HG03095 (cell line): ENCODE measurements at regions not wholly inside any gene's neighbourhood (a gene's known extent, or its start where the extent isn't known, plus 50 kb on each side); places are given as distances from the start of the nearest gene placed in this dataset.

ENCODE experiments used
- ATAC-seq: cut with Tn5 transposase; IDR thresholded peaks from one replicate; pipeline ENCODE4 v1.9.1; 2021; ENCODE audit warnings: moderate library complexity; ENCODE audit not compliant: unreplicated experiment

DNA sequence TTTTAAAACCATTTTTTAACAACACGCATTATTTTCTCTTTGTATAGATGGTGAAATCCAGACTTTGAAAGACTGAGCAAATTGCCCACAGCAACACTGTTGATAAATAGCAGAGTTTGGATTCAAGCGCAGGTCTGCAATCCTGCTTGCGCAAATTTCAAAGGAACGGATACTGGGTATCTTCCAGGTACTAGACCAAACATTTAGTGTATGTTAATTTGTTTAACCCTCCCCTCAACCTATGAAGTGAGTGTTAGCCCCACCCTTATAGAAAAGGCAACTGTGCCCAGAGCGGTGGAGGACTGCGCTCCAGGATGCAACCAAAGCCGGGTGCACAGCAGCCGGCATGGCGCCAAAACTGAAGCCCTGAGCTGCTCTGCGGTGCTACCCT is 103.8 kb downstream of the CPN2 start:
- ATAC-seq: no peak

GRCh38 chr3:194249323-194250097 is 101.6 kb downstream of the CPN2 start:
- ATAC-seq: no peak

- no peak for ATAC-seq
Observed at GRCh38 chr3:194250098-194251002, 100.8 kb downstream of the CPN2 start.

GRCh38 chr3:194251007-194251406 is 100.1 kb downstream of the CPN2 start:
- ATAC-seq: no peak

DNA sequence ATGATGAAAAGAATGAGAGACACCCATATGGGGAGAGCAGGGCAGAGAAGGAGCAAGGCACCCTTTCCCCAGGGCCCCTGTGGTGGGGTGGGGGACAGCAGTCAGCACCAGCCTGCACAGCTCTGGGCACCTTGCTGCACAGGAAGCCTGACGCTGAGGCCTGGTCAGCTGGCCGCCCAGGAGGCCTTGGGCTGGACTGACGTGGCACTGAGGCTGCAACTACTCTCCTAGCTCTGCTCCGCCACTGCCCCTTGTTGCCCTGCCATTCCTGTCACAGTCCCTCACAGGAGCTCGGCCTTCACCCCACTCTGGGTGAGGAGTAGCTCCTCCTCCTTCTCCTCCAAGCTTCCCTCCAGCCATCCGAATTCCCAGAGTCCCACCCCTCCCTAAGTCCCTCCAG is 99.7 kb downstream of the CPN2 start:
- no peak for ATAC-seq

GRCh38 chr3:194251891-194252560 is 99.1 kb downstream of the CPN2 start:
- no peak for ATAC-seq

- no peak for ATAC-seq
Observed at GRCh38 chr3:194253270-194253669, 97.9 kb downstream of the CPN2 start.

GRCh38 chr3:194254040-194254439 is 97.1 kb downstream of the CPN2 start:
- ATAC-seq: no peak

DNA sequence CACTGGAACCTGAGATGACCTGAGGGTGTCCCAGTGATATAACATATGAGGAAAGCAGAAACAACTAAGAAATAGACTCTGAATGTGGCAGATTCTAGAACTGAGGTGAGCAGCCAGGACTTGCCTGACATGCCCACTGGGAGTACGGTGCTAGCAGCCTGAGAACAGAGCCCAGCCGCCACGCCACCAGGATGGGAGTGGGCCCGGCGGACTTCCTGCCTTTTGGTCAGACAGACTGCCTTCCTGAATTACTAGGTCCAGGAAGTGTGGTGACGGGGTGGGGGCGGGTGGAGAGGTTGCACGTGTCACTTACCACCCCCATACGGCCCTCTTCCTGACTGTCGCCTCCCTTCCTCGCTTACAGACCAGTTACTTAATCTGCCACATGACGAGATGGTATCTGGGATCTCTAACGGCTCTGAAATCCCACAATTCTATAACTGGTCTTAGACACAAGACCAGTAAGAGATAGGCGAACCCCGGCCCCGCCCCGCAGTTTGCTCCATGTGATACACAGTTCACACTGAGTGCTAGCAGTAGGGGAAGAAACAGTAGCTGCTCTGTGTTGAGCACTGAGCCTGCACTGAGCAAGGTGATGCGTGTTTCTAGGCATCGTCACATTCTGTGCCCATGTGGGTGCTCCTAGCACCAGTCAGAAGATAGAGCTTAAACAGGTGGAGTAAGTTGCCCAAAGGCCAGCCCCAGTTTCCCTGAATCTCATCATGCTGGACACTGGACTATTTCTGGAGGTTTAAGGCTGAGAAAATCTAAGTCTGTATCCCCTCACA is 95.7 kb downstream of the CPN2 start:
- ATAC-seq: peak; percentile 75

- no peak for ATAC-seq
Observed at GRCh38 chr3:194256040-194256945, 94.8 kb downstream of the CPN2 start.

GRCh38 chr3:194257151-194257621 is 93.9 kb downstream of the CPN2 start:
- ATAC-seq: no peak

- ATAC-seq: no peak
Observed at GRCh38 chr3:194257916-194258668, 93.0 kb downstream of the CPN2 start.

DNA sequence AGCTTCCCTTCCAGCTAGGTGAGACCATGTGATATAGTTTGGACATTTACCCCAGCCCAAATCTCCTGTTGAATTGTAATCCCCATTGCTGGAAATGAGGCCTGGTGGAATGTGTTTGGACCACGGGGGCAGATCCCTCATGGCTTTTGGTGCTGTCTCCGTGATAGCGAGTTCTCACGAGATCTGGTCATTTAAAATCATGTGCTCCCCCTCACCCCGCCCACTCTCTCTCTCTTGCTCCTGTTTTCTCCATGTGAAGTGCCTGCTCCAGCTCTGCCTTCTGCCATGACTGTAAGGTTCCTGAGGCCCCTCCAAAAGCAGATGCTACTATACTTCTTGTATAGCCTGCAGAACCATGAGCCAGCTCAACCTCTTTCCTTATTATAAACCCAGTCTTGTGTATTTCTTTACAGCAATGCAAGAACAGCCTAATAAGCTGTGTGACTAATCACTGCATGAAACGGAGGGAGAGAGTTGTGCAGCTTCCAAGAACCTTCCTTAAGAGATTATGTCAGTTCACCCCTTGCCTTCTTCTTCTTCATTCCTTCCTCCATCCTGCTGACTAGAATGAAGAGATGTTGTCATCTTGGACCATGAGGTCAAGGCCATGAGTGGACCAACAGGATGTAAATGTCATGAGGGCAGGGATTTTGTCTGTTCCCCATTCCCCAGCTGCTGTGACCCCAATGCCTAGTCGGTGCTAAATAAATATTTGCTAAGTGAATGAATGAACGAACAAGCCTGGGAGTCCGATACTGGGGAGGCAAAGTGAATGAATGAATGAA is 91.0 kb downstream of the CPN2 start:
- no peak for ATAC-seq

- ATAC-seq: no peak
Observed at GRCh38 chr3:194261581-194262063, 89.5 kb downstream of the CPN2 start.

DNA sequence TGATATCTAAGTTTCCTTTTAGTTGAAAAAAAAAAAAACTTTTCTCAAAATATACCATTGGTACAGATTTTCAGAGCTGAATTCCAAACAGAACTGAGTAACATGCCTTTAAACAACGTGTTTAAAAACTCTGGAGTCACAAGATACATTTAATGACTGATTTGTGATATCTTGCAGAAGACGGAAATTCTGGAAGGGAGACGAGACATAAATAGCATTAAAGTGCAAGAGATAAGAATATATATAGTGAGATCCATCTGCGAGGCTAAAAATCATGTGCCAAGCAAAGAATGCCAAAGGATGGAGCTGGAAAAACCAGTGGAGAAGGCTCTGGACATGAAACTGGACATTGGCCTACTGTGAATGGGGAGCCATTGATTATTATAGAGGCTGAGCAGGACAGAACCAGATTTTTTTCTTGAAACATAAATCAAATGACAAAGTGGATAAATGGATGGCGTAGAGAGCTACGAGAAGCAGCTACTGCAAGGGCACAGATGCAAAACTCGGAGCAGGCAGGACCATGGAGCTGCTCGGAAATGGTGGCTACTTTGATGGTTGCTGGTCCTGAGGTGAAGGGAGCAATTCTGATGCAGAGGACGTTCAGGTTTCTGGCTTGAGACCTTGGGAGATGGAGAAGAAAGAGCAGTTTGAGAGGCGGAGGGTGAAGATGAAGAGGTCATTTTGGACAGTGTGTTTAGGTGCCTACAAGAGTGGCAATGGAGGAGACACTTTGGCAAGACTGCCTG is 88.8 kb downstream of the CPN2 start:
- no peak for ATAC-seq

GRCh38 chr3:194262925-194263305 is 88.2 kb downstream of the CPN2 start:
- ATAC-seq: no peak
